WTC11 (cell line): ENCODE measurements at regions not wholly inside any gene's neighbourhood (a gene's known extent, or its start where the extent isn't known, plus 50 kb on each side); places are given as distances from the start of the nearest gene placed in this dataset.

ENCODE experiments used
- ATF6 ChIP-seq: sonication (generic); formaldehyde crosslinking; IDR thresholded peaks from 2 replicates; pipeline ENCODE4 v1.8.1; 2023; ENCODE audit warnings: mild to moderate bottlenecking, missing genetic modification reagents
- CREM ChIP-seq: sonication (generic); formaldehyde crosslinking; IDR thresholded peaks from 2 replicates; pipeline ENCODE4 v1.8.1; 2022; ENCODE audit warnings: mild to moderate bottlenecking, missing genetic modification reagents, moderate library complexity
- CTCF ChIP-seq: fragments of 200-600 bp; IDR thresholded peaks from 2 replicates; pipeline ENCODE4 v1.8.0; 2022; ENCODE audit warnings: antibody characterized with exemption
- ESRRA ChIP-seq: sonication (generic); formaldehyde crosslinking; IDR thresholded peaks from 2 replicates; pipeline ENCODE4 v1.8.1; 2022; ENCODE audit warnings: mild to moderate bottlenecking, missing genetic modification reagents, borderline replicate concordance
- SP1 ChIP-seq: sonication (generic); formaldehyde crosslinking; conservative IDR thresholded peaks from 2 replicates; pipeline ENCODE4 v1.8.1; 2022; ENCODE audit warnings: missing genetic modification reagents
- USF2 ChIP-seq: sonication (generic); formaldehyde crosslinking; IDR thresholded peaks from 2 replicates; pipeline ENCODE4 v1.8.1; 2023; ENCODE audit warnings: mild to moderate bottlenecking, missing genetic modification reagents, moderate library complexity
- ZSCAN18 ChIP-seq: fragments of 250-450 bp; sonication (Bioruptor Pico); IDR thresholded peaks from 2 replicates; pipeline ENCODE4 v2.1.2; 2022; ENCODE audit warnings: mild to moderate bottlenecking, moderate library complexity

- no peak for TF ChIP-seq ZSCAN18 (CRISPR knock-in tag)
- no peak for TF ChIP-seq SP1 (CRISPR knock-in tag)
- TF ChIP-seq CTCF, result no peak
- TF ChIP-seq CREM, result no peak
- TF ChIP-seq ATF6 (CRISPR knock-in tag), result no peak
- no peak for TF ChIP-seq ESRRA (CRISPR knock-in tag)
- TF ChIP-seq USF2, result no peak
Measured at GRCh38 chr11:24264868-24265267, 232.0 kb upstream of the LUZP2 start.
